HG02678 (cell line): ENCODE measurements at regions not wholly inside any gene's neighbourhood (a gene's known extent, or its start where the extent isn't known, plus 50 kb on each side); places are given as distances from the start of the nearest gene placed in this dataset.
"Not testable (repeated sequence)": the region's sequence is repeated elsewhere in the genome, so short reads cannot be mapped to it uniquely, and the experiment has no call there.

Source experiments
- ATAC-seq: cut with Tn5 transposase; IDR thresholded peaks from one replicate; pipeline ENCODE4 v1.9.1; 2021; ENCODE audit warnings: mild to moderate bottlenecking, moderate library complexity; ENCODE audit not compliant: unreplicated experiment

GRCh38 chr2:128503399-128504245 is 185.0 kb upstream of the HS6ST1 start:
- no peak for ATAC-seq

GRCh38 chr2:128504246-128505149 is 185.8 kb upstream of the HS6ST1 start:
- peak; percentile 67 for ATAC-seq

GRCh38 chr2:128505150-128505490 is 186.5 kb upstream of the HS6ST1 start:
- no peak for ATAC-seq

GRCh38 chr2:128505575-128506526 is 187.2 kb upstream of the HS6ST1 start:
- ATAC-seq = no peak

GRCh38 chr2:128506534-128506933 is 187.9 kb upstream of the HS6ST1 start:
- ATAC-seq = no peak

GRCh38 chr2:128510701-128511397 is 192.2 kb upstream of the HS6ST1 start:
- no peak for ATAC-seq

GRCh38 chr2:128511731-128512378 is 193.2 kb upstream of the HS6ST1 start:
- ATAC-seq = no peak

- ATAC-seq = no peak
Measured at GRCh38 chr2:128512379-128513115, 193.9 kb upstream of the HS6ST1 start.

GRCh38 chr2:128513116-128513960 is 194.7 kb upstream of the HS6ST1 start:
- ATAC-seq = peak; percentile 5

GRCh38 chr2:128513961-128514283 is 195.3 kb upstream of the HS6ST1 start:
- peak; percentile 80 for ATAC-seq

GRCh38 chr2:128514555-128514955 is 195.9 kb upstream of the HS6ST1 start:
- ATAC-seq = no peak

GRCh38 chr2:128516938-128517337 is 198.3 kb upstream of the HS6ST1 start:
- ATAC-seq = no peak

GRCh38 chr2:128519028-128519427 is 200.4 kb upstream of the HS6ST1 start:
- not testable (repeated sequence) for ATAC-seq

GRCh38 chr2:128519517-128520215 is 201.0 kb upstream of the HS6ST1 start:
- ATAC-seq = no peak

- ATAC-seq = no peak
Measured at GRCh38 chr2:128520340-128520739, 201.7 kb upstream of the HS6ST1 start.

- ATAC-seq = peak; percentile 92
Measured at GRCh38 chr2:128520791-128521190, 202.1 kb upstream of the HS6ST1 start.

- no peak for ATAC-seq
Measured at GRCh38 chr2:128521482-128521881, 202.8 kb upstream of the HS6ST1 start.

GRCh38 chr2:128522829-128523228 is 204.2 kb upstream of the HS6ST1 start:
- no peak for ATAC-seq
